ENCODE measurements at regions not wholly inside any gene's neighbourhood (a gene's known extent, or its start where the extent isn't known, plus 50 kb on each side); places are given as distances from the start of the nearest gene placed in this dataset.

GRCh38 chr18:40473221-40474029 is 1481.6 kb upstream of the PIK3C3 start:
- no peak for DNase-seq

GRCh38 chr18:40470723-40471122 is 1484.3 kb upstream of the PIK3C3 start:
- intact Hi-C loops (cut with DNase I) = no loop called here
- no peak for ATAC-seq (ENCODE audit: poor library complexity)

More at GRCh38 chr18:40473221-40474029, 1481.6 kb upstream of the PIK3C3 start:
- no peak for ATAC-seq (ENCODE audit: poor library complexity)
- intact Hi-C loops (cut with DNase I) = no loop called here

GRCh38 chr18:40469851-40470250 is 1485.2 kb upstream of the PIK3C3 start:
- intact Hi-C loops (cut with DNase I) = no loop called here
- no peak for DNase-seq
- ATAC-seq (ENCODE audit: poor library complexity) = no peak

More at GRCh38 chr18:40470723-40471122, 1484.3 kb upstream of the PIK3C3 start:
- DNase-seq = no peak

GRCh38 chr18:40469316-40469715 is 1485.7 kb upstream of the PIK3C3 start:
- intact Hi-C loops (cut with DNase I) = no loop called here
- DNase-seq (no peak), ATAC-seq (ENCODE audit: poor library complexity) (no peak)

GRCh38 chr18:40464032-40464431 is 1491.0 kb upstream of the PIK3C3 start:
- intact Hi-C loops (cut with DNase I) = no loop called here
- ATAC-seq (ENCODE audit: poor library complexity) = no peak
- DNase-seq = no peak

- intact Hi-C loops (cut with DNase I) = no loop called here
- ATAC-seq (ENCODE audit: poor library complexity) = no peak
- no peak for DNase-seq
Measured at GRCh38 chr18:40453903-40454302, 1501.1 kb upstream of the PIK3C3 start.

GRCh38 chr18:40452599-40452998 is 1502.4 kb upstream of the PIK3C3 start:
- intact Hi-C loops (cut with DNase I) = no loop called here
- no peak for DNase-seq
- ATAC-seq (ENCODE audit: poor library complexity) = no peak

- intact Hi-C loops (cut with DNase I) = no loop called here
- no peak for ATAC-seq (ENCODE audit: poor library complexity)
- no peak for DNase-seq
Measured at GRCh38 chr18:40450751-40451150, 1504.3 kb upstream of the PIK3C3 start.

- intact Hi-C loops (cut with DNase I) = no loop called here
- ATAC-seq (ENCODE audit: poor library complexity) (no peak), DNase-seq (no peak)
Measured at GRCh38 chr18:40447820-40448219, 1507.2 kb upstream of the PIK3C3 start.

- DNase-seq = no peak
- intact Hi-C loops (cut with DNase I) = no loop called here
Measured at GRCh38 chr18:40440088-40440487, 1514.9 kb upstream of the PIK3C3 start.

GRCh38 chr18:40437517-40437916 is 1517.5 kb upstream of the PIK3C3 start:
- ATAC-seq (ENCODE audit: poor library complexity) = peak; percentile 96
- intact Hi-C loops (cut with DNase I) = no loop called here
- peak; percentile 42 for DNase-seq

More at GRCh38 chr18:40440088-40440487, 1514.9 kb upstream of the PIK3C3 start:
- no peak for ATAC-seq (ENCODE audit: poor library complexity)

- DNase-seq (no peak), ATAC-seq (ENCODE audit: poor library complexity) (peak; percentile 61)
- intact Hi-C loops (cut with DNase I) = no loop called here
Measured at GRCh38 chr18:40431071-40431985, 1523.7 kb upstream of the PIK3C3 start.

GRCh38 chr18:40423291-40423690 is 1531.7 kb upstream of the PIK3C3 start:
- ATAC-seq (ENCODE audit: poor library complexity) = no peak
- intact Hi-C loops (cut with DNase I) = no loop called here

GRCh38 chr18:40420675-40421074 is 1534.4 kb upstream of the PIK3C3 start:
- intact Hi-C loops (cut with DNase I) = no loop called here
- ATAC-seq (ENCODE audit: poor library complexity) = no peak

More at GRCh38 chr18:40423291-40423690, 1531.7 kb upstream of the PIK3C3 start:
- no peak for DNase-seq

GRCh38 chr18:40417501-40417900 is 1537.5 kb upstream of the PIK3C3 start:
- no peak for ATAC-seq (ENCODE audit: poor library complexity)
- intact Hi-C loops (cut with DNase I) = no loop called here
- no peak for DNase-seq

More at GRCh38 chr18:40420675-40421074, 1534.4 kb upstream of the PIK3C3 start:
- no peak for DNase-seq

- ATAC-seq (ENCODE audit: poor library complexity) (no peak), DNase-seq (no peak)
- intact Hi-C loops (cut with DNase I) = no loop called here
Measured at GRCh38 chr18:40415821-40416220, 1539.2 kb upstream of the PIK3C3 start.

GRCh38 chr18:40415176-40415791 is 1539.8 kb upstream of the PIK3C3 start:
- intact Hi-C loops (cut with DNase I) = no loop called here
- ATAC-seq (ENCODE audit: poor library complexity) = no peak

GRCh38 chr18:40414155-40414754 is 1540.8 kb upstream of the PIK3C3 start:
- no peak for ATAC-seq (ENCODE audit: poor library complexity)
- intact Hi-C loops (cut with DNase I) = no loop called here
- DNase-seq = no peak

More at GRCh38 chr18:40415176-40415791, 1539.8 kb upstream of the PIK3C3 start:
- no peak for DNase-seq

- ATAC-seq (ENCODE audit: poor library complexity) = no peak
- intact Hi-C loops (cut with DNase I) = no loop called here
- DNase-seq = no peak
Measured at GRCh38 chr18:40413160-40413559, 1541.9 kb upstream of the PIK3C3 start.

Measured in Right ventricle myocardium superior (tissue), 1 donor.